Thoracic aorta (tissue), 2 donors: ENCODE measurements at regions not wholly inside any gene's neighbourhood (a gene's known extent, or its start where the extent isn't known, plus 50 kb on each side); places are given as distances from the start of the nearest gene placed in this dataset.

Source experiments
- ATAC-seq: fragments of 150-250 bp; one replicate; pipeline ENCODE4 v1.8.0; 2017; ENCODE audit warnings: low read depth; ENCODE audit not compliant: insufficient number of reproducible peaks, low FRiP score
- DNase-seq: peaks from one replicate; pipeline ENCODE4 v3.0.0-alpha.2; 2020; ENCODE audit warnings: low spot score
- H3K27ac ChIP-seq, 2 donors: fragments of 200-600 bp; sonication (generic); 1 replicate in 1 of 2; 2 replicates in 1 of 2; pipeline ENCODE4 v1.5.1; 2016; ENCODE audit warnings: mild to moderate bottlenecking in 2 of 2, moderate library complexity in 2 of 2
- H3K27me3 ChIP-seq: fragments of 200-600 bp; sonication (generic); replicated peaks from 2 replicates; pipeline ENCODE4 v1.6.0; 2016; ENCODE audit warnings: mild to moderate bottlenecking; ENCODE audit not compliant: insufficient read depth
- H3K36me3 ChIP-seq: fragments of 200-600 bp; sonication (generic); one replicate; pipeline ENCODE4 v1.5.1; 2016
- H3K4me1 ChIP-seq, 2 donors: fragments of 200-600 bp; sonication (generic); 1 replicate in 1 of 2; 2 replicates in 1 of 2; pipeline versions ENCODE4 v1.5.1 to v1.6.0; 2016; ENCODE audit warnings: low read depth in 2 of 2, mild to moderate bottlenecking in 1 of 2; ENCODE audit not compliant: control insufficient read depth in 1 of 2
- H3K4me3 ChIP-seq: fragments of 200-600 bp; sonication (generic); 2 replicates; pipeline ENCODE4 v1.5.1; 2016; ENCODE audit warnings: mild to moderate bottlenecking
- H3K9me3 ChIP-seq: fragments of 200-600 bp; sonication (generic); 2 replicates; pipeline ENCODE4 v1.5.1; 2016
- TF ChIP-seq, protein P1 (sequence below): fragments of 200-600 bp; sonication (generic); IDR thresholded peaks from one replicate; pipeline ENCODE4 v1.5.1; 2019; ENCODE audit warnings: antibody characterized with exemption

DNA sequence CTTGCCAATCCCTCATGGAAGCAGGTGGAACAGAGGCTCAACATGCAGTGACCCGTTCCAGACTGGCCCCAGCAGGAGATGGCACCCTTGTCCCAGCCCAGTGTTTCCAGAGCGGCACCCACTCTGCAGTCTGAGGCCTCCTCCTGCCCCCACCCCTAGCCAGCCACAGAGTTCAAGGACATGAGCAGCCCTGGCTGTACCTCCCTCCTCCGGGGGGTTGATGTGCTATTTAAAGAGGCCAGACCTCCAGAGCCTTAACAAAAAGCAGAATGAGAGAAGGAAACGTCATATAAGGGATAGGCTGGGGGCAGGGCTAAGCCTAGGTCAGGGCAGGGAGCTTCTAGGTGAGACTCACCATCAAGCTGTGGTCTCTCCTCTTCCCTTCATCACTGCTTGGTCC lies 115.7 kb upstream of the NANOS1 start:
- H3K36me3 ChIP-seq, result no peaks in the 10 kb centered on the region
- ATAC-seq (no peak), DNase-seq (no peak)
- no peak overlapping the region for H3K27ac ChIP-seq
- no peak overlapping the region for H3K4me3 ChIP-seq
- TF ChIP-seq, protein P1, sequence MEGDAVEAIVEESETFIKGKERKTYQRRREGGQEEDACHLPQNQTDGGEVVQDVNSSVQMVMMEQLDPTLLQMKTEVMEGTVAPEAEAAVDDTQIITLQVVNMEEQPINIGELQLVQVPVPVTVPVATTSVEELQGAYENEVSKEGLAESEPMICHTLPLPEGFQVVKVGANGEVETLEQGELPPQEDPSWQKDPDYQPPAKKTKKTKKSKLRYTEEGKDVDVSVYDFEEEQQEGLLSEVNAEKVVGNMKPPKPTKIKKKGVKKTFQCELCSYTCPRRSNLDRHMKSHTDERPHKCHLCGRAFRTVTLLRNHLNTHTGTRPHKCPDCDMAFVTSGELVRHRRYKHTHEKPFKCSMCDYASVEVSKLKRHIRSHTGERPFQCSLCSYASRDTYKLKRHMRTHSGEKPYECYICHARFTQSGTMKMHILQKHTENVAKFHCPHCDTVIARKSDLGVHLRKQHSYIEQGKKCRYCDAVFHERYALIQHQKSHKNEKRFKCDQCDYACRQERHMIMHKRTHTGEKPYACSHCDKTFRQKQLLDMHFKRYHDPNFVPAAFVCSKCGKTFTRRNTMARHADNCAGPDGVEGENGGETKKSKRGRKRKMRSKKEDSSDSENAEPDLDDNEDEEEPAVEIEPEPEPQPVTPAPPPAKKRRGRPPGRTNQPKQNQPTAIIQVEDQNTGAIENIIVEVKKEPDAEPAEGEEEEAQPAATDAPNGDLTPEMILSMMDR, result no peak
- no peaks in the 10 kb centered on the region for H3K9me3 ChIP-seq
- no peaks in the 10 kb centered on the region for H3K27me3 ChIP-seq
- peaks cover 0 to 14% of the 10 kb centered on the region in 2 donors for H3K4me1 ChIP-seq

DNA sequence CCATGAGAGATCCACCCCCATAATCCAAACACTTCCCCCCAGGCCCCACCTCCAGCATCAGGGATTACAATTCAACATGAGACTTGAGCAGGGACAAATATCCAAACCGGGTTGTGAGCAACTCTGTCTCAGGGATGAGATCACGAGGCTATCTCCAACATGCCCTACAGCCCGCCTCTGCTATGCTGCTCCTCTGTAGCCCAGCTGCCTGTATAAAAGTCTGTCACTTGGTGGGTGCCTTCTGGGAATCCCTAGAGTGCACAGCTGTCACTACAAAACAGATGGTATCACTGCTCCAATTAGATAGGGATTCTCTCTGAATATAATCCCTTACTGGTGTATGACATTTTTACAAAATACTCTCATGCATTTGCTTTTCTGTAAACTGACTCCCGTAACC lies 114.9 kb upstream of the NANOS1 start:
- Histone ChIP-seq H3K9me3 (no peaks in the 10 kb centered on the region), H3K27me3 (no peaks in the 10 kb centered on the region), H3K27ac (no peak overlapping the region), H3K4me1 (peaks cover 0 to 14% of the 10 kb centered on the region in 2 donors), H3K36me3 (no peaks in the 10 kb centered on the region), H3K4me3 (no peak overlapping the region)
- ATAC-seq (no peak), DNase-seq (no peak)
- TF ChIP-seq, protein P1, result no peak

DNA sequence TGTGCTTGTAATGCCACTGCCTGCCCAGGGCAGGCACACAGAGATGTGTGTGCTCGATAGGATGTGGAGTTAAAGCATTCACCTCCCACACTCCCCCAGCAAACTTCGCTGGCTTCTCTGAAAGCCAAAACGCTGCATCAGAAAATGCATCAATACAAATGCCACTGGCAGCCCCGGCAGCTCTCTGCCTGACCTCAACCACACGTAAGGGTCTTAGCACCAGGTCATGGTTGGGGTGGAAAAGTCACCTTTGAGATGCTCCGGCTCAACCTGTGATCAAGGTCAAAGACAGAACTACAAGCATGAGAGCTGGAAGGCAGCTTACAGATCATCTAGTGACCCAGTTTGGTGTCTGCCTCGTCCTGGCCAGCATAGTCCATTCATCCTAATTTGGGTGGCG lies 114.4 kb upstream of the NANOS1 start:
- TF ChIP-seq, protein P1, result no peak
- no peak overlapping the region for H3K4me3 ChIP-seq
- no peaks in the 10 kb centered on the region for H3K9me3 ChIP-seq
- H3K4me1 ChIP-seq, result peaks cover 0 to 14% of the 10 kb centered on the region in 2 donors
- DNase-seq (no peak), ATAC-seq (no peak)
- H3K27ac ChIP-seq, result no peak overlapping the region
- H3K36me3 ChIP-seq, result no peaks in the 10 kb centered on the region
- no peaks in the 10 kb centered on the region for H3K27me3 ChIP-seq

DNA sequence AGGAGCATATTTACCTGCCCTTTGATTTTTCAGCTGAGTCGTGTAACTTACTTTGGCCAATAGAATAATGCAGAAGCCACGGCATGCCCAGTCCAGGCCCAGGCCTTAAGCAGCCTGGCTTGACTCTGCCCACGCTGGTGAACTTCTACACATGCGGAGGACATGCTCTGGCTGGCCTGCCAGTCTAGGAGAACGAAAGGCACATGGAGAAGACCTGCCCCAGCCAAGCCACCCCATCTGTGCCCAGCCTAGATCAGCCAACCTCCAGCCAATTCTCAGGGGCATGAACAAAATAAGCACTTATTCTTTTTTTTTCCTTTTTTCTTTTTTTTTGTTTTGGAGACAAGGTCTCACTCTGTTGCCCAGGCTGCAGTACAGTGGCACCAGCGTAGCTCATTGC lies 112.7 kb upstream of the NANOS1 start:
- Histone ChIP-seq H3K4me1 (peaks cover 0 to 7% of the 10 kb centered on the region in 2 donors), H3K4me3 (no peak overlapping the region), H3K36me3 (no peaks in the 10 kb centered on the region), H3K27ac (no peak overlapping the region), H3K27me3 (no peaks in the 10 kb centered on the region), H3K9me3 (no peaks in the 10 kb centered on the region)
- DNase-seq (no peak), ATAC-seq (no peak)
- TF ChIP-seq, protein P1, result no peak

DNA sequence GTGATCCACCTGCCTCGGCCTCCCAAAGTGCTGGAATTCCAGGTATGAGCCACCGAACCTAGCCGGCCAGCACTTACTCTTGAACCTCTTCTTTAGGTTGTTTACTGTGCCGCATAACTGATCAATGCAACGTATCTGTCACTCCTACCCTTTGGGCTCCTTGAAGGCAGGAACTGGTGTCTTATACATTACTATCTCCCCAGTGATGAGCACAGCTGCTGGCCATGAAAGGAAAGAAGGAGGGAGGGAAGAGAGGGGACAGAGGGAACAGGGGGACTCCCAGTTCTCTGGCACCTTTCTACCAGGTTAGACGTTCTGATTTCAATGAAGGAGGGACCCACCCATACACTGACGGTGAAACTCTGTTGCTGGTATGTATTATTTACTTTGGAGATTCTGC lies 111.8 kb upstream of the NANOS1 start:
- peaks cover 0 to 5% of the 10 kb centered on the region in 2 donors for H3K4me1 ChIP-seq
- no peaks in the 10 kb centered on the region for H3K36me3 ChIP-seq
- no peak overlapping the region for H3K27ac ChIP-seq
- TF ChIP-seq, protein P1, result no peak
- no peak for DNase-seq
- H3K4me3 ChIP-seq, result no peak overlapping the region
- no peak for ATAC-seq
- no peaks in the 10 kb centered on the region for H3K27me3 ChIP-seq
- no peaks in the 10 kb centered on the region for H3K9me3 ChIP-seq
